Activated T-helper 1 cell treated with anti-CD3 and anti-CD28 coated beads, Interleukin-12 subunit alpha, Interleukin-12 subunit beta, Interleukin-2, Interleukin-4 antibody, amounts not matched to agents 30 ng/mL and 10 ng/mL and 1 ng/mL, durations not matched to agents 14 hours and 24 hours and 36 hours (primary cell): ENCODE measurements at regions not wholly inside any gene's neighbourhood (a gene's known extent, or its start where the extent isn't known, plus 50 kb on each side); places are given as distances from the start of the nearest gene placed in this dataset.

Experiments used
- DNase-seq: peaks from one replicate; pipeline ENCODE4 v3.0.0; 2021; ENCODE audit warnings: low spot score
- H3K27ac Mint-ChIP-seq: one replicate; pipeline ENCODE4 v1.8.0; 2021; ENCODE audit warnings: mild to moderate bottlenecking, mixed read lengths
- H3K27me3 Mint-ChIP-seq: one replicate; pipeline ENCODE4 v1.8.0; 2022; ENCODE audit warnings: mild to moderate bottlenecking, moderate library complexity, mixed read lengths; ENCODE audit not compliant: insufficient read depth
- H3K36me3 Mint-ChIP-seq: one replicate; pipeline ENCODE4 v1.8.0; 2021; ENCODE audit warnings: low read depth, mixed read lengths
- H3K4me1 Mint-ChIP-seq: one replicate; pipeline ENCODE4 v1.8.0; 2021; ENCODE audit warnings: low read depth, mixed read lengths
- H3K4me3 Mint-ChIP-seq: one replicate; pipeline ENCODE4 v1.8.0; 2021; ENCODE audit warnings: mild to moderate bottlenecking, moderate library complexity, mixed read lengths
- H3K9me3 Mint-ChIP-seq: one replicate; pipeline ENCODE4 v1.8.0; 2021; ENCODE audit warnings: mixed read lengths
- intact Hi-C: fragments of 100-400 bp; cut with micrococcal nuclease; formaldehyde crosslinking; loops from one replicate; pipeline ENCODE4 v1.15.1; 2024

- H3K27ac Mint-ChIP-seq, result no peak overlapping the region
- peaks cover 3% of the 10 kb centered on the region for H3K27me3 Mint-ChIP-seq
- intact Hi-C loops, result no loop called here
- no peak overlapping the region for H3K4me3 Mint-ChIP-seq
- no peaks in the 10 kb centered on the region for H3K36me3 Mint-ChIP-seq
- DNase-seq, result no peak
- no peaks in the 10 kb centered on the region for H3K9me3 Mint-ChIP-seq
- H3K4me1 Mint-ChIP-seq, result no peaks in the 10 kb centered on the region
These were observed 182.9 kb downstream of the SOD2 start for GRCh38 chr6:159510141-159510540.

DNA sequence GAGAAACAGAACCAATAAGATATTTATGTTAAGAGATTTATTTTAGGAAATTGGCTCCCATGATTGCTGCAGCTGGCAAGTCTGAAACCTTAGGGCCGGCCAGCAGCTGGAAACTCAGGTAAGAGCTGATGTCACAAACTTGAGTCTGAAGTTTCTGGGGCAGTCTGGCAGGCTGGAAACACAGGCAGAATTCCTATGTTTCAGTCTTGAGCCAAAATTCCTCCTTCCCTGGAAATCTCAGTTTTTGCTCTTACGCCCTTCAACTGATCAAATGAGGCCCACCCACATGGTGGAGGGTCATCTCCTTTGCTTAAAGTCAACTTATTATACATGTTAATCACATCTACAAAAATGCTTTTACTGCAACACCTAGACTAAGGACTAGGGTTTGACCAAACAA, 184.1 kb downstream of the SOD2 start:
- Mint-ChIP-seq H3K4me1 (no peaks in the 10 kb centered on the region), H3K4me3 (no peak overlapping the region), H3K9me3 (no peaks in the 10 kb centered on the region), H3K27ac (no peak overlapping the region), H3K27me3 (peaks cover 3% of the 10 kb centered on the region), H3K36me3 (no peaks in the 10 kb centered on the region)
- DNase-seq, result no peak
- intact Hi-C loops, result no loop called here

GRCh38 chr6:159506048-159506447, 187.0 kb downstream of the SOD2 start:
- Mint-ChIP-seq H3K4me3 (no peak overlapping the region), H3K4me1 (no peaks in the 10 kb centered on the region), H3K36me3 (no peaks in the 10 kb centered on the region)

DNA sequence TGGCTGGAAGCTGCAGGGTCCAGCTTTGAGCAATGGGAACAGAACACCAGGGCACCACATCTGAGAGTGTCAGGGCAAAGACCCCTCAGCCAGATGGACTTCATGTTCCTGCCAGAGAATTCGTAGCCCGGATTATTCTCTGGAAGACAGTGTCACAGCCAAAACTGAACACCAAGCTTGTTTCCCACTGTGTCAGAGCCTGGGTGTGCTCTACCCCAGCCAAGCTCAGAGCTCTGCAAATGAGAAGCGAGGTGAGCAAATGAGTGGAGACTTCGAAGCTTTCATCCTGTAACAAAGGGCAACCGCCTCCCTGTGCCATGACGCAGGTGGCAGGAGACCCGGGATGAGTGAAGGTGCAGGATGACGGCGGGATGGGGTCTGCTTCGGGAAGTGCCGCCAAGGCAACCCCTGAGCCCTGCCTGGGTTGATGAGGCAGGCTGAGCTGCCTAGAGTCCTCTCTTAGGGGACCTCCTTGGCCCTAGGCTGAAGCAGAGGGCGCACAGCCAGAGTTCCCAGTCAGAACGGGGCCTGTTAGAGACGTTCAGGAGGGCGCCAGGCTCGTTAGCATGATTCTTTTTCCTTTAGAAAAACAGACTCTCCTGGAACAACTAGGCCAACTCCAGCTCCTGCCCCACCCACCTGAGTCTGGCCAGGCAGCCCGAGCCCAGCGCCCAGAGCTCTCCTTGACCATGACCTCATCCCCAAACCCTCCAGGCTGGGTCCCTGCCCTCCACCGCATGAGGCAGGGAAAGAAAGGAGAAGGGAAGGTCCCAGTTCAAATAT, 187.7 kb downstream of the SOD2 start:
- no peak overlapping the region for H3K27ac Mint-ChIP-seq
- H3K36me3 Mint-ChIP-seq, result no peaks in the 10 kb centered on the region
- H3K4me3 Mint-ChIP-seq, result no peak overlapping the region
- DNase-seq, result no peak
- no peaks in the 10 kb centered on the region for H3K4me1 Mint-ChIP-seq
- intact Hi-C loops, result no loop called here
- H3K9me3 Mint-ChIP-seq, result no peaks in the 10 kb centered on the region
- H3K27me3 Mint-ChIP-seq, result peaks cover 3% of the 10 kb centered on the region

More at GRCh38 chr6:159506048-159506447, 187.0 kb downstream of the SOD2 start:
- intact Hi-C loops, result no loop called here
- no peak for DNase-seq
- peaks cover 3% of the 10 kb centered on the region for H3K27me3 Mint-ChIP-seq
- no peaks in the 10 kb centered on the region for H3K9me3 Mint-ChIP-seq
- no peak overlapping the region for H3K27ac Mint-ChIP-seq

- intact Hi-C loops, result no loop called here
- no peak overlapping the region for H3K4me3 Mint-ChIP-seq
- H3K27ac Mint-ChIP-seq, result no peak overlapping the region
- DNase-seq, result no peak
- H3K36me3 Mint-ChIP-seq, result no peaks in the 10 kb centered on the region
- H3K4me1 Mint-ChIP-seq, result no peaks in the 10 kb centered on the region
- peaks cover 3% of the 10 kb centered on the region for H3K9me3 Mint-ChIP-seq
- peaks cover 6% of the 10 kb centered on the region for H3K27me3 Mint-ChIP-seq
These were observed 191.5 kb downstream of the SOD2 start for GRCh38 chr6:159501558-159501957.

DNA sequence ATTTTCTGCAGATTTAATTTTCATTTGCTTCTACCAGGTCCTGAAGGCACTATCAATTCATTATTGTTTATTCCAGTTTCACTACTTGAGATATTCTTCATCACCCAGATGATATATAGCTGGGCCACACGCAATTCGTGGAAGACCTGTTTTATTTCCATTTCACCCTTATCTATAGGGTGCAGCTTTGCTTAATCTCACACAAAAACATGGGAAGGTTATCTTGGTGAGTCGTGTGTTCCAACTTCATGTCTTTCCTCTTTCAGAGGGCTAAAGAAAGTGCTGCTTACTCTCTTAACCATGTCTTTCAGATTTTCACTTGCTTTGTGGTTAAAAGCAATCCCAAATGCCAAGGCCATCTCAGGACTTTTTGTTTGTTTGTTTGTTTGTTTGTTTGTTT, 194.0 kb downstream of the SOD2 start:
- intact Hi-C loops, result no loop called here

GRCh38 chr6:159494586-159494972, 198.5 kb downstream of the SOD2 start:
- Mint-ChIP-seq H3K27me3 (peaks cover 6% of the 10 kb centered on the region), H3K4me1 (no peaks in the 10 kb centered on the region), H3K36me3 (no peaks in the 10 kb centered on the region), H3K4me3 (no peak overlapping the region), H3K9me3 (peaks cover 3% of the 10 kb centered on the region), H3K27ac (no peak overlapping the region)
- intact Hi-C loops, result no loop called here
- DNase-seq, result no peak

More for the DNA sequence above, 194.0 kb downstream of the SOD2 start:
- Mint-ChIP-seq H3K27me3 (peaks cover 6% of the 10 kb centered on the region), H3K4me3 (no peak overlapping the region), H3K9me3 (peaks cover 3% of the 10 kb centered on the region), H3K36me3 (no peaks in the 10 kb centered on the region), H3K27ac (no peak overlapping the region), H3K4me1 (no peaks in the 10 kb centered on the region)
- DNase-seq, result no peak

DNA sequence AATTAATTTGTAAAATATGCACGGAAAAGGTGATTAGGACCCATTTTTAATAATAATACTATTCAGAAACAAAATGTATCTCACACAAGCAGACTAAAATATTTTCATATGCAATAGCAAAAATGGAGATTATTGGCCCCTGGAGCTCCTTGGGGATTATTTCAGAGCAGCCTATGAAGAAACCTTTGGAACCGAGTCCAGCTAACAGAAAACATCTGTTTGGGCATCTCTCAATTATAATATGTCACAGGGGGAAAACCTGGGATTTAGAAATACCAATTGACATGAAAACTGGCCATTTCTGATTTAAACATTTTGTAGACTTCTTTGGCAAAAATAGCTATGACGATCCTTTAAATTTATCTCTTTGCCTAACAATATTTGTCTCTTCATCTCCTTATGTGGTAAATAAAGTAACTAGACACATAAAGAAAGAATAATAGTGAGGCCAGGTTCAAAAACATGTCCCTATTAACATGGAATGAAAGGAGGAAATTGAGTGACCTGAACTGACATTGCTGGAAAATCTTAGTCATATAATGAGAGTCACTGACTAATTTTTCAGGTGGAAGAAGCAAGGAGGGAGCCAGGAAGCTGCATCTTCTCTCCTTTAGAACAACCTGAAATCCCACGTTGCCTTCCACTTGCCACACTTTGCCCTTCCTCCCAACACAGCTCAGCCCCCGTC, 199.0 kb downstream of the SOD2 start:
- Mint-ChIP-seq H3K9me3 (peaks cover 3% of the 10 kb centered on the region), H3K27me3 (peaks cover 6% of the 10 kb centered on the region), H3K36me3 (no peaks in the 10 kb centered on the region), H3K4me1 (no peaks in the 10 kb centered on the region), H3K4me3 (no peak overlapping the region), H3K27ac (no peak overlapping the region)
- DNase-seq, result no peak
- intact Hi-C loops, result no loop called here

GRCh38 chr6:159493231-159493897, 199.7 kb downstream of the SOD2 start:
- H3K27me3 Mint-ChIP-seq, result peaks cover 6% of the 10 kb centered on the region
- peaks cover 3% of the 10 kb centered on the region for H3K9me3 Mint-ChIP-seq
- no peak overlapping the region for H3K4me3 Mint-ChIP-seq
- no peak for DNase-seq
- intact Hi-C loops, result no loop called here
- H3K4me1 Mint-ChIP-seq, result no peaks in the 10 kb centered on the region
- no peaks in the 10 kb centered on the region for H3K36me3 Mint-ChIP-seq
- H3K27ac Mint-ChIP-seq, result no peak overlapping the region

GRCh38 chr6:159490298-159490937, 202.6 kb downstream of the SOD2 start:
- no peak for DNase-seq
- no peaks in the 10 kb centered on the region for H3K27me3 Mint-ChIP-seq
- intact Hi-C loops, result no loop called here
- H3K27ac Mint-ChIP-seq, result no peak overlapping the region
- no peaks in the 10 kb centered on the region for H3K9me3 Mint-ChIP-seq
- no peaks in the 10 kb centered on the region for H3K4me1 Mint-ChIP-seq
- H3K36me3 Mint-ChIP-seq, result no peaks in the 10 kb centered on the region
- H3K4me3 Mint-ChIP-seq, result no peak overlapping the region

DNA sequence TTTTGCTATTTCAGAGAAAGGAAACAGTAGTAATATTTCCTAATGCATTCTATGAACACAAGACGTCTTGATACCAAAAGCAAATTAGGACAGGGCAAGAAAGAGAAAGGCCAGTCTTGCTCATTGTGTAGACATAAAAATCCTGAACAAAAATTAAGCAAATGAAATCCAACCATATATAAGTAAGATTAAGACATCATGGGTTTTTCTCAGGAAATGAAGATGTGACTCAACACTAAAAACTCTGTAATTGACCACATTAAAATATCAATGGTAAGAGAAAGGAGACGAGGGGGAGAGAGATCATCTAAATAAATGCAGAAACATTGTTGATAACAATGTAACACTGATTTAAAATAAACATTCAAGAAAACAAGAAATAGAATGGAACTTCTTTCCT, 205.4 kb downstream of the SOD2 start:
- no peak for DNase-seq
- H3K27ac Mint-ChIP-seq, result no peak overlapping the region
- H3K27me3 Mint-ChIP-seq, result peaks cover 3% of the 10 kb centered on the region
- H3K4me1 Mint-ChIP-seq, result no peaks in the 10 kb centered on the region
- intact Hi-C loops, result no loop called here
- H3K9me3 Mint-ChIP-seq, result no peaks in the 10 kb centered on the region
- no peak overlapping the region for H3K4me3 Mint-ChIP-seq
- no peaks in the 10 kb centered on the region for H3K36me3 Mint-ChIP-seq

DNA sequence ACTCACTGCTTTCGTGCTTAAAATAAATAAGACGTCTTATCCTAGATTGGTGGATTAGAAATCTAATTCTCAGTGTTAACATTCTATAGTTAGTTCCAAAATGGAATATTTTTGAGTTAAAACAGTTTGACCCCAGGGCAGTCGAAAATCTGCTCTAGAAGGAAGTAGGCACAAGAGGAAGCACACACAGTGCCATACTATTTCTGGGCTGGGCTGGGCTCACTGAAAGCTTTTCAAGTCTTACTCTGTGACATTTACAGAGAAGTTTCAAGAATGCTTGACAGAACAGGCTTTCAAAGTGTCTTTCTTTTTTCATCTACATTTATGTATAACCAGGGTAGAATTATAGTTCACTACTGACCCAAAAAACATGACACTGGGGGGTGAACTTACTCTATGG, 209.8 kb downstream of the SOD2 start:
- intact Hi-C loops, result no loop called here

GRCh38 chr6:159481897-159482296, 211.1 kb downstream of the SOD2 start:
- no peaks in the 10 kb centered on the region for H3K9me3 Mint-ChIP-seq
- no peaks in the 10 kb centered on the region for H3K4me1 Mint-ChIP-seq
- DNase-seq, result no peak
- H3K27ac Mint-ChIP-seq, result no peak overlapping the region
- H3K4me3 Mint-ChIP-seq, result no peak overlapping the region
- peaks cover 8% of the 10 kb centered on the region for H3K27me3 Mint-ChIP-seq
- no peaks in the 10 kb centered on the region for H3K36me3 Mint-ChIP-seq
- intact Hi-C loops, result no loop called here

More for the DNA sequence above, 209.8 kb downstream of the SOD2 start:
- no peak overlapping the region for H3K4me3 Mint-ChIP-seq
- no peak for DNase-seq
- H3K4me1 Mint-ChIP-seq, result no peaks in the 10 kb centered on the region
- H3K27me3 Mint-ChIP-seq, result peaks cover 8% of the 10 kb centered on the region
- no peaks in the 10 kb centered on the region for H3K36me3 Mint-ChIP-seq
- H3K27ac Mint-ChIP-seq, result no peak overlapping the region
- H3K9me3 Mint-ChIP-seq, result no peaks in the 10 kb centered on the region
